ENCODE measurements at regions not wholly inside any gene's neighbourhood (a gene's known extent, or its start where the extent isn't known, plus 50 kb on each side); places are given as distances from the start of the nearest gene placed in this dataset.

GRCh38 chr6:113597231-113597583 lies 259.9 kb upstream of the MARCKS start:
- DNase-seq = no peak

- DNase-seq = no peak
Measured at GRCh38 chr6:113598786-113599185, 258.4 kb upstream of the MARCKS start.

GRCh38 chr6:113599444-113599843 lies 257.7 kb upstream of the MARCKS start:
- no peak for DNase-seq

- no peak for DNase-seq
Measured at GRCh38 chr6:113600551-113601339, 256.4 kb upstream of the MARCKS start.

- DNase-seq = no peak
Measured at GRCh38 chr6:113607821-113608545, 249.2 kb upstream of the MARCKS start.

- DNase-seq = no peak
Measured at GRCh38 chr6:113610377-113610988, 246.7 kb upstream of the MARCKS start.

- DNase-seq = no peak
Measured at GRCh38 chr6:113616701-113617274, 240.4 kb upstream of the MARCKS start.

GRCh38 chr6:113619077-113619476 lies 238.1 kb upstream of the MARCKS start:
- no peak for DNase-seq

GRCh38 chr6:113620386-113620785 lies 236.8 kb upstream of the MARCKS start:
- DNase-seq = no peak

GRCh38 chr6:113622254-113622653 lies 234.9 kb upstream of the MARCKS start:
- no peak for DNase-seq

- DNase-seq = no peak
Measured at GRCh38 chr6:113623129-113623528, 234.0 kb upstream of the MARCKS start.

GRCh38 chr6:113625850-113626249 lies 231.3 kb upstream of the MARCKS start:
- no peak for DNase-seq

GRCh38 chr6:113626475-113626874 lies 230.7 kb upstream of the MARCKS start:
- DNase-seq = no peak

- DNase-seq = no peak
Measured at GRCh38 chr6:113627480-113627879, 229.7 kb upstream of the MARCKS start.

- no peak for DNase-seq
Measured at GRCh38 chr6:113629256-113629655, 227.9 kb upstream of the MARCKS start.

- no peak for DNase-seq
Measured at GRCh38 chr6:113629975-113630737, 227.0 kb upstream of the MARCKS start.

GRCh38 chr6:113630738-113631535 lies 226.2 kb upstream of the MARCKS start:
- no peak for DNase-seq

- DNase-seq = no peak
Measured at GRCh38 chr6:113631666-113632065, 225.5 kb upstream of the MARCKS start.

- no peak for DNase-seq
Measured at GRCh38 chr6:113632220-113632864, 224.8 kb upstream of the MARCKS start.

- DNase-seq = no peak
Measured at GRCh38 chr6:113633638-113634037, 223.5 kb upstream of the MARCKS start.

GRCh38 chr6:113634352-113635163 lies 222.6 kb upstream of the MARCKS start:
- DNase-seq = no peak
